Keratinocyte (primary cell): ENCODE measurements at regions not wholly inside any gene's neighbourhood (a gene's known extent, or its start where the extent isn't known, plus 50 kb on each side); places are given as distances from the start of the nearest gene placed in this dataset.

Experiments used
- DNase-seq: peaks from one replicate; pipeline ENCODE4 v3.0.0-alpha.2; 2011; ENCODE audit warnings: low read depth, missing footprints, low spot score
- FAIRE-seq: peaks from 2 replicates; lab custom pipeline; 2011; peaks lifted over from hg19 to GRCh38; lab: Jason Lieb, UNC
- H2AFZ ChIP-seq: 2 replicates; pipeline ENCODE4 v1.6.0; 2012; ENCODE audit warnings: low read length, control low read depth, inconsistent platforms; ENCODE audit not compliant: control insufficient read depth
- H3K27ac ChIP-seq: 2 replicates; pipeline ENCODE4 v1.5.1; 2011; ENCODE audit warnings: low read length; ENCODE audit not compliant: control insufficient read depth, insufficient read depth
- H3K27me3 ChIP-seq: 3 replicates; pipeline ENCODE4 v1.6.0; 2011; ENCODE audit warnings: low read length; ENCODE audit not compliant: control insufficient read depth, insufficient read depth; ENCODE audit errors: extremely low read depth
- H3K36me3 ChIP-seq, 2 experiments: 2 replicates in 1 of 2; 3 replicates in 1 of 2; pipeline ENCODE4 v1.5.1; 2011; ENCODE audit warnings: low read length in 2 of 2, mild to moderate bottlenecking in 1 of 2; ENCODE audit not compliant: control insufficient read depth in 2 of 2, insufficient read depth in 2 of 2; ENCODE audit errors: extremely low read depth in 1 of 2
- H3K4me1 ChIP-seq: 3 replicates; pipeline ENCODE4 v1.5.1; 2011; ENCODE audit warnings: low read length; ENCODE audit not compliant: control insufficient read depth, insufficient read depth; ENCODE audit errors: extremely low read depth
- H3K4me2 ChIP-seq: 3 replicates; pipeline ENCODE4 v1.6.0; 2011; ENCODE audit warnings: low read depth, low read length; ENCODE audit not compliant: control insufficient read depth, insufficient read depth; ENCODE audit errors: extremely low read depth
- H3K4me3 ChIP-seq, 3 experiments: fragments of 200-600 bp in 1 of 3; sonication (generic) in 1 of 3; 2 replicates in 2 of 3; 3 replicates in 1 of 3; pipeline ENCODE4 v1.5.1; 2011 to 2016; ENCODE audit warnings: low read length in 3 of 3, mild to moderate bottlenecking in 3 of 3, control low read depth in 2 of 3, inconsistent platforms in 1 of 3, low read depth in 1 of 3, mixed read lengths in 1 of 3, mixed run types in 1 of 3, moderate library complexity in 1 of 3; ENCODE audit not compliant: control insufficient read depth in 2 of 3, insufficient read depth in 2 of 3; ENCODE audit errors: extremely low read depth in 1 of 3
- H3K79me2 ChIP-seq: 2 replicates; pipeline ENCODE4 v1.6.0; 2012; ENCODE audit warnings: low read length; ENCODE audit not compliant: control insufficient read depth, insufficient read depth
- H3K9ac ChIP-seq: 3 replicates; pipeline ENCODE4 v1.6.0; 2011; ENCODE audit warnings: low read length; ENCODE audit not compliant: control insufficient read depth, insufficient read depth; ENCODE audit errors: extremely low read depth
- H3K9me1 ChIP-seq: 3 replicates; pipeline ENCODE4 v1.6.0; 2011; ENCODE audit warnings: low read length; ENCODE audit not compliant: control insufficient read depth, insufficient read depth; ENCODE audit errors: extremely low read depth
- H3K9me3 ChIP-seq: 2 replicates; pipeline ENCODE4 v1.5.1; 2012; ENCODE audit warnings: low read depth, low read length; ENCODE audit not compliant: control insufficient read depth
- H4K20me1 ChIP-seq: 3 replicates; pipeline ENCODE4 v1.6.0; 2011; ENCODE audit warnings: low read length; ENCODE audit not compliant: control insufficient read depth, insufficient read depth; ENCODE audit errors: extremely low read depth
- CTCF ChIP-seq, 3 experiments: IDR thresholded peaks in 1 of 3; conservative IDR thresholded peaks in 1 of 3; optimal IDR thresholded peaks in 1 of 3; 2 replicates in 2 of 3; 3 replicates in 1 of 3; pipeline versions ENCODE3 to v1.5.1; 2011; ENCODE audit warnings: low read length in 3 of 3, mild to moderate bottlenecking in 3 of 3, moderate library complexity in 2 of 3, control low read depth in 1 of 3, inconsistent platforms in 1 of 3; ENCODE audit not compliant: insufficient read depth in 2 of 3; ENCODE audit errors: extremely low read depth in 1 of 3
- EZH2 ChIP-seq: IDR thresholded peaks from one replicate; pipeline ENCODE4 v1.6.1; 2012; ENCODE audit warnings: inconsistent platforms, mild to moderate bottlenecking, low read length, moderate library complexity
- dilution Hi-C: fragments of 300-500 bp; cut with MboI; formaldehyde crosslinking; loops from one replicate; pipeline ENCODE4 v1.7.0; 2020; ENCODE audit warnings: low sequenced_read_pairs; ENCODE audit not compliant: extremely low pct_ligation_motif_present

- no peak overlapping the region for H3K4me3 ChIP-seq
- dilution Hi-C loops, result no loop called here
- H4K20me1 ChIP-seq, result no peaks in the 10 kb centered on the region
- no peak for FAIRE-seq
- no peak overlapping the region for H2AFZ ChIP-seq
- H3K9ac ChIP-seq, result no peak overlapping the region
- no peak for TF ChIP-seq EZH2
- no peak for TF ChIP-seq CTCF (optimal IDR thresholded peaks at IDR 0.05 in 1 of 3, IDR thresholded peaks at IDR 0.05 in 1 of 3, conservative IDR thresholded peaks at IDR 0.05 in 1 of 3; ENCODE audit: extremely low read depth in 1 of 3, insufficient read depth in 2 of 3, low read length in 3 of 3)
- H3K4me2 ChIP-seq, result no peak overlapping the region
- no peaks in the 10 kb centered on the region for H3K9me3 ChIP-seq
- no peaks in the 10 kb centered on the region for H3K36me3 ChIP-seq
- no peak for DNase-seq
- H3K79me2 ChIP-seq, result no peaks in the 10 kb centered on the region
- peaks cover 4% of the 10 kb centered on the region for H3K4me1 ChIP-seq
- no peaks in the 10 kb centered on the region for H3K9me1 ChIP-seq
- no peaks in the 10 kb centered on the region for H3K27me3 ChIP-seq
- no peak overlapping the region for H3K27ac ChIP-seq
These were observed 548.0 kb upstream of the CCDC54 start for GRCh38 chr3:106829206-106829605.

GRCh38 chr3:106830334-106830733, 546.9 kb upstream of the CCDC54 start:
- FAIRE-seq, result no peak
- no peaks in the 10 kb centered on the region for H3K9me3 ChIP-seq
- no peaks in the 10 kb centered on the region for H3K79me2 ChIP-seq
- H4K20me1 ChIP-seq, result no peaks in the 10 kb centered on the region
- H3K27me3 ChIP-seq, result no peaks in the 10 kb centered on the region
- no peaks in the 10 kb centered on the region for H3K9me1 ChIP-seq
- H2AFZ ChIP-seq, result no peak overlapping the region
- no peak overlapping the region for H3K4me3 ChIP-seq
- no peaks in the 10 kb centered on the region for H3K36me3 ChIP-seq
- DNase-seq, result no peak
- dilution Hi-C loops, result no loop called here
- H3K9ac ChIP-seq, result no peak overlapping the region
- H3K27ac ChIP-seq, result no peak overlapping the region
- H3K4me2 ChIP-seq, result no peak overlapping the region
- TF ChIP-seq EZH2, result no peak
- no peak for TF ChIP-seq CTCF (optimal IDR thresholded peaks at IDR 0.05 in 1 of 3, IDR thresholded peaks at IDR 0.05 in 1 of 3, conservative IDR thresholded peaks at IDR 0.05 in 1 of 3; ENCODE audit: extremely low read depth in 1 of 3, insufficient read depth in 2 of 3, low read length in 3 of 3)
- peaks cover 4% of the 10 kb centered on the region for H3K4me1 ChIP-seq
